IMR-90 (cell line): ENCODE measurements at regions not wholly inside any gene's neighbourhood (a gene's known extent, or its start where the extent isn't known, plus 50 kb on each side); places are given as distances from the start of the nearest gene placed in this dataset.

Source experiments
- ATAC-seq: fragments of 200-7000 bp; cut with Tn5 transposase; 2 replicates; pipeline ENCODE4 v1.9.1; 2020; ENCODE audit warnings: low read depth, mild to moderate bottlenecking, moderate library complexity
- BruUV-seq: library from RNA; stranded (reverse); fragments of 400-500 nt; replicated peaks from 2 replicates; lab custom pipeline; 2021; lab: Mats Ljungman, UMichigan
- CTCF ChIA-PET: fragments of 300-600 bp; formaldehyde crosslinking; extraction: SDS; loops from one replicate; lab custom pipeline; 2021; ENCODE audit warnings: antibody characterized with exemption; lab: Yijun Ruan, JAX
- POLR2A ChIA-PET: fragments of 300-600 bp; sonication (Branson Sonifier 250); formaldehyde crosslinking; loops from one replicate; lab custom pipeline; 2022; ENCODE audit warnings: antibody characterized with exemption; ENCODE audit not compliant: unreplicated experiment; lab: Charles Lee
- DNase-seq: peaks from one replicate; pipeline ENCODE4 v3.0.0; 2013
- H2AFZ ChIP-seq: replicated peaks from 2 replicates; pipeline ENCODE3; 2013; ENCODE audit warnings: low read length, mild to moderate bottlenecking; ENCODE audit not compliant: poor library complexity
- H2AK5ac ChIP-seq: 2 replicates; pipeline ENCODE4 v1.6.1; 2013; ENCODE audit warnings: low read depth, low read length, inconsistent platforms
- H2AK9ac ChIP-seq: replicated peaks from 2 replicates; pipeline ENCODE3; 2013; ENCODE audit warnings: mild to moderate bottlenecking, low read depth, low read length, moderate library complexity; ENCODE audit not compliant: poor library complexity
- H2BK120ac ChIP-seq: 2 replicates; pipeline ENCODE4 v1.6.1; 2013; ENCODE audit warnings: low read depth, low read length, inconsistent platforms
- H2BK15ac ChIP-seq: 3 replicates; pipeline ENCODE4 v1.6.1; 2013; ENCODE audit warnings: low read depth, low read length, inconsistent platforms
- H2BK20ac ChIP-seq: 2 replicates; pipeline ENCODE4 v1.6.1; 2013; ENCODE audit warnings: low read depth, mild to moderate bottlenecking, inconsistent platforms, low read length, moderate library complexity
- H2BK5ac ChIP-seq: 2 replicates; pipeline ENCODE4 v1.6.1; 2013; ENCODE audit warnings: mild to moderate bottlenecking, low read depth, low read length, inconsistent platforms; ENCODE audit not compliant: poor library complexity, severe bottlenecking
- H3K14ac ChIP-seq: replicated peaks from 2 replicates; pipeline ENCODE4 v1.6.1; 2013; ENCODE audit warnings: low read depth, low read length, inconsistent platforms
- H3K18ac ChIP-seq: 2 replicates; pipeline ENCODE4 v1.6.1; 2013; ENCODE audit warnings: low read depth, low read length, control low read depth
- H3K23ac ChIP-seq: 2 replicates; pipeline ENCODE4 v1.6.1; 2013; ENCODE audit warnings: low read depth, low read length, inconsistent platforms
- H3K27ac ChIP-seq: 2 replicates; pipeline ENCODE4 v1.5.1; 2013; ENCODE audit warnings: mild to moderate bottlenecking, control low read depth, low read length; ENCODE audit not compliant: insufficient read depth
- H3K27me3 ChIP-seq: 2 replicates; pipeline ENCODE4 v1.6.1; 2013; ENCODE audit warnings: low read length; ENCODE audit not compliant: control insufficient read depth, insufficient read depth
- H3K36me3 ChIP-seq: 2 replicates; pipeline ENCODE4 v1.6.1; 2013; ENCODE audit warnings: low read length, mixed read lengths; ENCODE audit not compliant: control insufficient read depth, insufficient read depth
- H3K4ac ChIP-seq: 2 replicates; pipeline ENCODE4 v1.6.1; 2013; ENCODE audit warnings: low read depth, low read length, inconsistent platforms
- H3K4me1 ChIP-seq: 2 replicates; pipeline ENCODE4 v1.6.1; 2013; ENCODE audit warnings: low read length, mixed read lengths; ENCODE audit not compliant: control insufficient read depth, insufficient read depth
- H3K4me2 ChIP-seq: 2 replicates; pipeline ENCODE4 v1.6.1; 2013; ENCODE audit warnings: low read depth, mild to moderate bottlenecking, control low read depth, low read length, moderate library complexity
- H3K4me3 ChIP-seq: 2 replicates; pipeline ENCODE4 v1.5.1; 2013; ENCODE audit warnings: low read depth, mild to moderate bottlenecking, control low read depth, low read length, moderate library complexity; ENCODE audit not compliant: insufficient read depth
- H3K56ac ChIP-seq: 2 replicates; pipeline ENCODE4 v1.6.1; 2013; ENCODE audit warnings: low read length, inconsistent platforms; ENCODE audit not compliant: insufficient read depth; ENCODE audit errors: extremely low read depth
- H3K79me1 ChIP-seq, 2 experiments: 2 replicates each; pipeline ENCODE4 v1.6.1; 2013; ENCODE audit warnings: low read length in 2 of 2, inconsistent platforms in 1 of 2, low read depth in 1 of 2
- H3K9ac ChIP-seq: 2 replicates; pipeline ENCODE4 v1.6.1; 2013; ENCODE audit warnings: low read depth, low read length, control low read depth
- H3K9me1 ChIP-seq: 2 replicates; pipeline ENCODE4 v1.6.1; 2013; ENCODE audit warnings: low read length, inconsistent platforms; ENCODE audit not compliant: insufficient read depth
- H3K9me3 ChIP-seq: 2 replicates; pipeline ENCODE4 v1.6.1; 2013; ENCODE audit warnings: low read length; ENCODE audit not compliant: control insufficient read depth, insufficient read depth
- H4K20me1 ChIP-seq: 2 replicates; pipeline ENCODE4 v1.6.1; 2013; ENCODE audit warnings: low read length, inconsistent platforms; ENCODE audit not compliant: insufficient read depth
- H4K5ac ChIP-seq: 2 replicates; pipeline ENCODE4 v1.6.1; 2013; ENCODE audit warnings: mild to moderate bottlenecking, low read depth, low read length, control low read depth
- H4K8ac ChIP-seq, 2 experiments: 2 replicates each; pipeline ENCODE4 v1.6.1; 2013; ENCODE audit warnings: low read depth in 2 of 2, low read length in 2 of 2, control low read depth in 1 of 2, inconsistent platforms in 1 of 2
- H4K91ac ChIP-seq: 2 replicates; pipeline ENCODE4 v1.6.1; 2013; ENCODE audit warnings: low read depth, low read length, inconsistent platforms; ENCODE audit not compliant: insufficient read depth
- CEBPB ChIP-seq: IDR thresholded peaks from 2 replicates; pipeline ENCODE4 v1.6.1; 2012; ENCODE audit warnings: low read depth, low read length, improper control_type of control experiment
- RFX5 ChIP-seq: IDR thresholded peaks from 2 replicates; pipeline ENCODE4 v1.8.0; 2012; ENCODE audit warnings: low read depth, mild to moderate bottlenecking, low read length, moderate library complexity
- SMC3 ChIP-seq: fragments of 150-350 bp; IDR thresholded peaks from 2 replicates; pipeline ENCODE4 v1.6.1; 2016; ENCODE audit warnings: low read depth, mild to moderate bottlenecking, antibody characterized with exemption, low read length, moderate library complexity
- WGBS, 2 experiments: methylation state at CpG; one replicate each; pipeline versions ENCODE4 v1.1.5 to v1.1.7; 2013; ENCODE audit warnings: missing lambda C conversion rate in 2 of 2; ENCODE audit not compliant: insufficient read length in 1 of 2; ENCODE audit errors: extremely low coverage in 2 of 2; 5-methylcytosine and 5-hydroxymethylcytosine counted together
- dilution Hi-C: fragments of 300-500 bp; cut with HindIII; formaldehyde crosslinking; loops from one replicate; pipeline ENCODE4 v1.14.3; 2018; ENCODE audit warnings: low sequenced_read_pairs; ENCODE audit not compliant: unreplicated experiment
- in situ Hi-C: fragments of 300-500 bp; cut with MboI; formaldehyde crosslinking; loops from 3 replicates; pipeline ENCODE4 v1.14.3; 2019; ENCODE audit warnings: low sequenced_read_pairs, inconsistent platforms, mixed read lengths
- intact Hi-C: fragments of 100-400 bp; cut with micrococcal nuclease; formaldehyde crosslinking; loops from 2 replicates; pipeline ENCODE4 v1.10.0; 2022

GRCh38 chr10:24097751-24098207, 111.2 kb upstream of the KIAA1217 start:
- ATAC-seq (no peak), DNase-seq (no peak)
- Histone ChIP-seq H3K18ac (no peak overlapping the region), H3K4me3 (no peak overlapping the region), H3K56ac (no peak overlapping the region), H3K23ac (no peak overlapping the region), H3K9me3 (peaks cover 6% of the 10 kb centered on the region; the same call in 1 of the 2 replicates), H3K9ac (no peak overlapping the region), H3K14ac (no peak overlapping the region), H3K4ac (no peak overlapping the region), H3K27ac (no peak overlapping the region), H2BK15ac (no peak overlapping the region), H4K5ac (no peak overlapping the region), H4K91ac (no peak overlapping the region), H2BK5ac (no peak overlapping the region), H3K4me2 (no peak overlapping the region), H2AK9ac (no peak overlapping the region), H3K36me3 (no peaks in the 10 kb centered on the region), H4K8ac (no peak overlapping the region), H3K27me3 (no peaks in the 10 kb centered on the region), H4K20me1 (no peaks in the 10 kb centered on the region), H3K4me1 (no peaks in the 10 kb centered on the region), H2BK120ac (no peak overlapping the region), H3K9me1 (no peaks in the 10 kb centered on the region), H2AFZ (no peak overlapping the region), H2AK5ac (no peak overlapping the region), H3K79me1 (no peaks in the 10 kb centered on the region), H2BK20ac (no peak overlapping the region)
- no peak for TF ChIP-seq CEBPB
- TF ChIP-seq SMC3 = no peak
- TF ChIP-seq RFX5 = no peak
- dilution Hi-C loops (no loop called here), intact Hi-C loops (no loop called here), in situ Hi-C loops (no loop called here)
- BruUV-seq = no TSS peak
- ChIA-PET CTCF (no interaction called here), POLR2A (no interaction called here)
- WGBS, 2 experiments = 20% methylated on average over 2 of the region's 7 CpGs; no CpG with 5 or more reads in 1 of the 2 experiments
